Endothelial cell of umbilical vein (primary cell): ENCODE measurements at regions not wholly inside any gene's neighbourhood (a gene's known extent, or its start where the extent isn't known, plus 50 kb on each side); places are given as distances from the start of the nearest gene placed in this dataset.
"Not testable (repeated sequence)": the region's sequence is repeated elsewhere in the genome, so short reads cannot be mapped to it uniquely, and the experiment has no call there.

Experiments used
- CTCF ChIP-seq, 2 donors: IDR thresholded peaks; 1 replicate in 1 of 2; 2 replicates in 1 of 2; pipeline ENCODE4 v1.5.1; 2011; ENCODE audit warnings: low read length in 2 of 2, mild to moderate bottlenecking in 2 of 2, moderate library complexity in 2 of 2, control low read depth in 1 of 2, inconsistent platforms in 1 of 2, low read depth in 1 of 2; ENCODE audit not compliant: insufficient read depth in 1 of 2; ENCODE audit errors: extremely low read depth in 1 of 2
- GATA2 ChIP-seq: IDR thresholded peaks from 2 replicates; pipeline ENCODE4 v1.7.0; 2011; ENCODE audit warnings: low read depth, mild to moderate bottlenecking, moderate library complexity, mixed read lengths, low read length; ENCODE audit not compliant: insufficient read length, insufficient read depth
- POLR2AphosphoS5 ChIP-seq: IDR thresholded peaks from 2 replicates; pipeline ENCODE4 v1.6.1; 2012; ENCODE audit warnings: low read depth, mild to moderate bottlenecking, control low read depth, low read length, moderate library complexity; ENCODE audit not compliant: insufficient read depth

GRCh38 chr3:912717-913116, 180.1 kb upstream of the CNTN6 start:
- TF ChIP-seq POLR2AphosphoS5; CTCF (IDR thresholded peaks at IDR 0.05; ENCODE audit: extremely low read depth in 1 of 2, insufficient read depth in 1 of 2, low read depth in 1 of 2, low read length in 2 of 2); GATA2: not testable (repeated sequence)
